Transverse colon (tissue), 4 donors: ENCODE measurements at regions not wholly inside any gene's neighbourhood (a gene's known extent, or its start where the extent isn't known, plus 50 kb on each side); places are given as distances from the start of the nearest gene placed in this dataset.

ENCODE experiments used
- DNase-seq: peaks from one replicate; pipeline ENCODE4 v3.0.0-alpha.2; 2019
- H3K27ac ChIP-seq, 4 donors: fragments of 200-600 bp; sonication (generic); 2 replicates each; pipeline ENCODE4 v1.5.1; 2016 to 2018; ENCODE audit warnings: inconsistent platforms in 4 of 4
- H3K27me3 ChIP-seq: fragments of 200-600 bp; sonication (generic); 2 replicates; pipeline ENCODE4 v1.5.1; 2017; ENCODE audit warnings: inconsistent platforms
- H3K36me3 ChIP-seq, 4 donors: fragments of 200-600 bp; sonication (generic); 2 replicates each; pipeline ENCODE4 v1.5.1; 2017 to 2019; ENCODE audit warnings: inconsistent platforms in 4 of 4
- H3K4me1 ChIP-seq, 4 donors: fragments of 200-600 bp; sonication (generic); 2 replicates each; pipeline ENCODE4 v1.5.1; 2017 to 2020; ENCODE audit warnings: inconsistent platforms in 4 of 4
- H3K4me3 ChIP-seq, 4 donors: fragments of 200-600 bp; sonication (generic); 1 replicate in 1 of 4; 2 replicates in 3 of 4; pipeline versions ENCODE4 v1.5.1 to v1.6.1; 2017 to 2019; ENCODE audit warnings: inconsistent platforms in 4 of 4
- H3K9me3 ChIP-seq, 2 donors: fragments of 200-600 bp; sonication (generic); 2 replicates each; pipeline ENCODE4 v1.5.1; 2017 to 2019; ENCODE audit warnings: inconsistent platforms in 2 of 2
- EP300 ChIP-seq: sonication (generic); formaldehyde crosslinking; IDR thresholded peaks from one replicate; pipeline ENCODE4 v1.6.1; 2017; ENCODE audit warnings: antibody characterized with exemption, low read depth
- POLR2A ChIP-seq: fragments of 450-650 bp; IDR thresholded peaks from one replicate; pipeline ENCODE4 v1.6.1; 2016; ENCODE audit warnings: antibody characterized with exemption, mild to moderate bottlenecking, moderate library complexity
- POLR2AphosphoS5 ChIP-seq, 3 donors: sonication (generic); formaldehyde crosslinking; IDR thresholded peaks; one replicate each; pipeline ENCODE4 v1.6.1; 2016; ENCODE audit warnings: antibody characterized with exemption in 3 of 3
- WGBS, 2 donors: methylation state at CpG; one replicate each; pipeline ENCODE4 v1.1.5; 2018; ENCODE audit warnings: low coverage in 1 of 2; 5-methylcytosine and 5-hydroxymethylcytosine counted together
- in situ Hi-C, 4 donors: fragments of 200-750 bp; cut with MboI; loops; one replicate each; pipeline versions ENCODE4 v1.15.0 to v1.15.1; 2017; ENCODE audit warnings: low sequenced_read_pairs in 3 of 4, low pct_ligation_motif_present in 1 of 4, low pct_unique_long_range_greater_than_20kb in 1 of 4
- intact Hi-C: fragments of 100-400 bp; cut with DNase I; formaldehyde crosslinking; loops from one replicate; pipeline ENCODE4 v1.15.1; 2023; ENCODE audit warnings: low total_unique reads
- TF ChIP-seq, protein P1 (sequence below), 5 experiments: fragments of 200-600 bp in 3 of 5; fragments of 450-650 bp in 2 of 5; sonication (generic) in 3 of 5; IDR thresholded peaks; 1 replicate in 2 of 5; 2 replicates in 3 of 5; pipeline ENCODE4 v1.5.1; 2016 to 2017; ENCODE audit warnings: antibody characterized with exemption in 5 of 5, inconsistent platforms in 3 of 5, mild to moderate bottlenecking in 2 of 5, moderate library complexity in 1 of 5

GRCh38 chr2:106953779-106954178 lies 67.8 kb upstream of the ST6GAL2 start:
- no peaks in the 10 kb centered on the region for H3K9me3 ChIP-seq
- H3K4me3 ChIP-seq, result no peak overlapping the region
- intact Hi-C loops, result no loop called here
- H3K36me3 ChIP-seq, result no peaks in the 10 kb centered on the region
- 55 to 74% methylated on average over 5 of the region's 5 CpGs for WGBS, 2 donors
- H3K27me3 ChIP-seq, result no peaks in the 10 kb centered on the region
- no peaks in the 10 kb centered on the region for H3K4me1 ChIP-seq
- DNase-seq, result no peak
- in situ Hi-C loops, result no loop called here
- no peak for TF ChIP-seq EP300
- TF ChIP-seq POLR2AphosphoS5 (IDR thresholded peaks at IDR 0.05), result no peak
- no peak for TF ChIP-seq POLR2A
- TF ChIP-seq, protein P1, sequence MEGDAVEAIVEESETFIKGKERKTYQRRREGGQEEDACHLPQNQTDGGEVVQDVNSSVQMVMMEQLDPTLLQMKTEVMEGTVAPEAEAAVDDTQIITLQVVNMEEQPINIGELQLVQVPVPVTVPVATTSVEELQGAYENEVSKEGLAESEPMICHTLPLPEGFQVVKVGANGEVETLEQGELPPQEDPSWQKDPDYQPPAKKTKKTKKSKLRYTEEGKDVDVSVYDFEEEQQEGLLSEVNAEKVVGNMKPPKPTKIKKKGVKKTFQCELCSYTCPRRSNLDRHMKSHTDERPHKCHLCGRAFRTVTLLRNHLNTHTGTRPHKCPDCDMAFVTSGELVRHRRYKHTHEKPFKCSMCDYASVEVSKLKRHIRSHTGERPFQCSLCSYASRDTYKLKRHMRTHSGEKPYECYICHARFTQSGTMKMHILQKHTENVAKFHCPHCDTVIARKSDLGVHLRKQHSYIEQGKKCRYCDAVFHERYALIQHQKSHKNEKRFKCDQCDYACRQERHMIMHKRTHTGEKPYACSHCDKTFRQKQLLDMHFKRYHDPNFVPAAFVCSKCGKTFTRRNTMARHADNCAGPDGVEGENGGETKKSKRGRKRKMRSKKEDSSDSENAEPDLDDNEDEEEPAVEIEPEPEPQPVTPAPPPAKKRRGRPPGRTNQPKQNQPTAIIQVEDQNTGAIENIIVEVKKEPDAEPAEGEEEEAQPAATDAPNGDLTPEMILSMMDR (IDR thresholded peaks at IDR 0.05), result no peak
- H3K27ac ChIP-seq, result no peak overlapping the region

DNA sequence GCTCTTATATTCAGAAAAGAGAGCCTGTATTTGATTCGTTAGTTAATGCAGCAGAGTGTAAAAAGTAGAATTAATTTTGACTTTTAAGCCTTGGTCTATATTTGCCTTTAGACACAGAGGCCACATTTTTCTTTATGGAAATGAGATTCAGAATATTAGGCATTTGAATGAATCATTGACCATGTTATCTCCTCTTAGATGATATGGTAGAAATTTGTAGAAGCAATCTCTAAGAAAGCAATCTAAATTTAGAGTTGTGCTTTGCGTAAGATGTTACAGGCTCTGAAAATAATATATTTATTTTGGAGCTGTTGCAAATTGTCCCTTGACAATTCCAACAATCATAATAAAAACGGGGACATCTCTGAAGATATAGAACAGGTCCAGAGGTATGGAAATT lies 68.3 kb upstream of the ST6GAL2 start:
- Histone ChIP-seq H3K4me3 (no peak overlapping the region), H3K36me3 (no peaks in the 10 kb centered on the region), H3K9me3 (no peaks in the 10 kb centered on the region), H3K27ac (no peak overlapping the region), H3K27me3 (no peaks in the 10 kb centered on the region), H3K4me1 (no peaks in the 10 kb centered on the region)
- no peak for DNase-seq
- in situ Hi-C loops, result no loop called here
- TF ChIP-seq POLR2A (no peak), EP300 (no peak), POLR2AphosphoS5 (IDR thresholded peaks at IDR 0.05) (no peak)
- TF ChIP-seq, protein P1 (IDR thresholded peaks at IDR 0.05), result no peak
- WGBS, 2 donors, result 65 to 77% methylated on average over 3 of the region's 3 CpGs
- intact Hi-C loops, result no loop called here

DNA sequence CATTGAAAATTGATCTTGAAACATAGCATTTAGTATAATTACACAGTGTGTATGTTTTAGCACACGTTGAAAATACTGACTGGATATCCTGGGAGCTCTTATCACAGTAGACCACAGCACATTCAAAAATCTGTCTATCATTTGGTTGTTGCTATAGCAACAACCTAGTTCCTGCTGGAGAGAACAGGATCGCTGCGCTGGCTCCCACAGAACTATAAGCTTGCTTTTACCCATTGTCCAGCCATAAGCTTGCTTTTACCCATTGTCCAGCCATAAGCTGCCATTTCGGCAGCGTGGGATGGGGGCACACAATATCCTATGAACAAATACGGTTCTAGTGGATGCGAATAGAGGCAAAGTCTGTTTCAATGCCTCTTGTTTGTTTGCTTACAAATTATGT lies 70.4 kb upstream of the ST6GAL2 start:
- no peaks in the 10 kb centered on the region for H3K9me3 ChIP-seq
- H3K27me3 ChIP-seq, result no peaks in the 10 kb centered on the region
- no peak for DNase-seq
- no peaks in the 10 kb centered on the region for H3K36me3 ChIP-seq
- intact Hi-C loops (no loop called here), in situ Hi-C loops (no loop called here)
- 69 to 86% methylated on average over 2 to 7 of the region's 7 CpGs for WGBS, 2 donors
- H3K4me1 ChIP-seq, result no peaks in the 10 kb centered on the region
- no peak for TF ChIP-seq POLR2AphosphoS5 (IDR thresholded peaks at IDR 0.05)
- TF ChIP-seq, protein P1 (IDR thresholded peaks at IDR 0.05), result no peak
- no peak for TF ChIP-seq POLR2A
- TF ChIP-seq EP300, result no peak
- no peak overlapping the region for H3K4me3 ChIP-seq
- H3K27ac ChIP-seq, result no peak overlapping the region

DNA sequence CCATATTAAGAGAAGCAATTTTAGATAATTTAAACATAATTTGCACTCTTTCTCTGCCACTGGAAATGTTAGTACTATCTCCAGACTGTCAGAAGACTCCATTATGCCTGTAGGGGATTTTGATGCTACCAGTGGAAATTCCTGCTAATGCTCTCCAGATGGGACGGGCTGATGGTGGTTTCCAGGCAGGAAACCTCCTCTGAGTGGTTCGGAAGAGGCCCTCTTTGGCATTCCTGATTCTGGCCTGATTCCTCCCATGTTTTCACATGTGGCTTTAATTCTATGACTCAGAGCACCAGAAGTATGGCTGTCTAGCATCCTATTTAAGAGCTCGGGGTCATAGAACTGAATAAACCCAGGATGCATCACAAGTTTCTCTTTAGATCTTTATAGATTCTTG lies 70.9 kb upstream of the ST6GAL2 start:
- Histone ChIP-seq H3K4me1 (no peaks in the 10 kb centered on the region), H3K27me3 (no peaks in the 10 kb centered on the region), H3K27ac (no peak overlapping the region), H3K9me3 (no peaks in the 10 kb centered on the region), H3K4me3 (no peak overlapping the region), H3K36me3 (no peaks in the 10 kb centered on the region)
- TF ChIP-seq EP300 (no peak), POLR2A (no peak), POLR2AphosphoS5 (IDR thresholded peaks at IDR 0.05) (no peak)
- TF ChIP-seq, protein P1 (IDR thresholded peaks at IDR 0.05), result no peak
- WGBS, 2 donors, result 54 to 75% methylated on average over 1 to 3 of the region's 3 CpGs
- intact Hi-C loops (no loop called here), in situ Hi-C loops (no loop called here)
- no peak for DNase-seq
